GM23338 (cell line): ENCODE measurements at regions not wholly inside any gene's neighbourhood (a gene's known extent, or its start where the extent isn't known, plus 50 kb on each side); places are given as distances from the start of the nearest gene placed in this dataset.

Source experiments
- ATAC-seq: fragments of 200-7000 bp; cut with Tn5 transposase; 3 replicates; pipeline ENCODE4 v1.9.1; 2020
- DNase-seq: peaks from one replicate; pipeline ENCODE4 v3.0.0-alpha.2; 2015; ENCODE audit warnings: low spot score
- H2AFZ ChIP-seq: fragments of 200-600 bp; sonication (generic); 2 replicates; pipeline ENCODE4 v1.8.0; 2016; ENCODE audit warnings: antibody characterized with exemption, mild to moderate bottlenecking, moderate library complexity
- H3F3A ChIP-seq: fragments of 200-600 bp; sonication (generic); replicated peaks from 2 replicates; pipeline ENCODE4 v1.8.0; 2017; ENCODE audit warnings: antibody characterized with exemption, mixed run types, low read depth
- H3K27ac ChIP-seq: fragments of 200-600 bp; sonication (generic); 2 replicates; pipeline ENCODE4 v1.6.1; 2016; ENCODE audit warnings: low read depth
- H3K27me3 ChIP-seq: fragments of 200-600 bp; sonication (generic); 2 replicates; pipeline ENCODE4 v1.8.0; 2016; ENCODE audit warnings: mild to moderate bottlenecking, mixed run types, moderate library complexity; ENCODE audit not compliant: insufficient read depth
- H3K36me3 ChIP-seq: fragments of 200-600 bp; sonication (generic); 2 replicates; pipeline ENCODE4 v1.8.0; 2016; ENCODE audit warnings: mild to moderate bottlenecking; ENCODE audit not compliant: insufficient read depth
- H3K4me1 ChIP-seq: fragments of 200-600 bp; sonication (generic); 2 replicates; pipeline ENCODE4 v1.8.0; 2016; ENCODE audit warnings: mild to moderate bottlenecking, moderate library complexity; ENCODE audit not compliant: insufficient read depth
- H3K4me2 ChIP-seq: fragments of 200-600 bp; sonication (generic); 2 replicates; pipeline ENCODE4 v1.7.1; 2017; ENCODE audit warnings: mixed run types
- H3K4me3 ChIP-seq: fragments of 200-600 bp; sonication (generic); 2 replicates; pipeline ENCODE4 v1.6.1; 2016; ENCODE audit warnings: mixed run types
- H3K79me2 ChIP-seq: fragments of 200-600 bp; sonication (generic); replicated peaks from 2 replicates; pipeline ENCODE4 v1.8.0; 2017; ENCODE audit warnings: mild to moderate bottlenecking; ENCODE audit not compliant: insufficient read depth
- H3K9me2 ChIP-seq: fragments of 200-600 bp; sonication (generic); 2 replicates; pipeline ENCODE4 v1.8.0; 2017; ENCODE audit not compliant: insufficient read depth
- H4K20me1 ChIP-seq: fragments of 200-600 bp; sonication (generic); replicated peaks from 2 replicates; pipeline ENCODE4 v1.8.0; 2017; ENCODE audit warnings: mild to moderate bottlenecking; ENCODE audit not compliant: insufficient read depth
- H3K27ac Mint-ChIP-seq: 2 replicates; pipeline ENCODE4 v1.8.0; 2020; ENCODE audit warnings: inconsistent platforms, mild to moderate bottlenecking, moderate library complexity, mixed read lengths
- H3K27me3 Mint-ChIP-seq: 3 replicates; pipeline ENCODE4 v1.8.0; 2022; ENCODE audit warnings: low read depth, mild to moderate bottlenecking, moderate library complexity, mixed read lengths, inconsistent platforms; ENCODE audit not compliant: insufficient read depth, poor library complexity
- H3K36me3 Mint-ChIP-seq: 3 replicates; pipeline ENCODE4 v1.8.0; 2021; ENCODE audit warnings: low read depth, mild to moderate bottlenecking, inconsistent platforms, moderate library complexity, mixed read lengths
- H3K4me1 Mint-ChIP-seq: 3 replicates; pipeline ENCODE4 v1.8.0; 2020; ENCODE audit warnings: mild to moderate bottlenecking, inconsistent platforms, mixed read lengths
- H3K4me3 Mint-ChIP-seq: 3 replicates; pipeline ENCODE4 v1.8.0; 2021; ENCODE audit warnings: moderate library complexity, mild to moderate bottlenecking, inconsistent platforms, mixed read lengths
- H3K9me3 Mint-ChIP-seq: 3 replicates; pipeline ENCODE4 v1.8.0; 2020; ENCODE audit warnings: moderate library complexity, mild to moderate bottlenecking, inconsistent platforms, mixed read lengths
- CREB1 ChIP-seq: fragments of 250-450 bp; sonication (Bioruptor Pico); IDR thresholded peaks from 2 replicates; pipeline ENCODE4 v1.5.0; 2020; ENCODE audit warnings: low read depth, mild to moderate bottlenecking, moderate library complexity
- ETS1 ChIP-seq: IDR thresholded peaks from 2 replicates; pipeline ENCODE4 v1.6.1; 2016; ENCODE audit warnings: antibody characterized with exemption
- EZH2phosphoT487 ChIP-seq: fragments of 200-600 bp; sonication (generic); IDR thresholded peaks from one replicate; pipeline ENCODE4 v1.8.1; 2018; ENCODE audit warnings: antibody characterized with exemption; ENCODE audit not compliant: unreplicated experiment
- JUNB ChIP-seq: IDR thresholded peaks from one replicate; pipeline ENCODE4 v1.6.1; 2016; ENCODE audit warnings: antibody characterized with exemption; ENCODE audit not compliant: unreplicated experiment
- NANOG ChIP-seq: IDR thresholded peaks from 2 replicates; pipeline ENCODE4 v1.6.1; 2016; ENCODE audit warnings: antibody characterized with exemption, borderline replicate concordance
- STAT1 ChIP-seq: IDR thresholded peaks from one replicate; pipeline ENCODE4 v1.6.1; 2016; ENCODE audit warnings: antibody characterized with exemption; ENCODE audit not compliant: unreplicated experiment
- ZNF114 ChIP-seq: fragments of 250-450 bp; sonication (Bioruptor Pico); IDR thresholded peaks from 2 replicates; pipeline ENCODE4 v1.5.0; 2020; ENCODE audit warnings: mild to moderate bottlenecking, moderate library complexity
- ZNF331 ChIP-seq: fragments of 250-450 bp; sonication (Bioruptor Pico); IDR thresholded peaks from 2 replicates; pipeline ENCODE4 v1.5.0; 2020; ENCODE audit warnings: low read depth, mild to moderate bottlenecking, moderate library complexity
- ZNF462 ChIP-seq: fragments of 250-450 bp; sonication (Bioruptor Pico); IDR thresholded peaks from 2 replicates; pipeline ENCODE4 v1.5.0; 2020; ENCODE audit warnings: mild to moderate bottlenecking, moderate library complexity
- TF ChIP-seq, protein P1 (sequence below): IDR thresholded peaks from one replicate; pipeline ENCODE4 v1.6.1; 2018; ENCODE audit warnings: antibody characterized with exemption; ENCODE audit not compliant: unreplicated experiment
- TF ChIP-seq, protein P2 (sequence below), 2 experiments: fragments of 200-600 bp in 1 of 2; sonication (generic) in 1 of 2; conservative IDR thresholded peaks; 2 replicates each; pipeline versions ENCODE4 v1.5.1 to v1.6.1; 2016 to 2017; ENCODE audit warnings: antibody characterized with exemption in 2 of 2, low read depth in 2 of 2, mild to moderate bottlenecking in 2 of 2, moderate library complexity in 1 of 2

DNA sequence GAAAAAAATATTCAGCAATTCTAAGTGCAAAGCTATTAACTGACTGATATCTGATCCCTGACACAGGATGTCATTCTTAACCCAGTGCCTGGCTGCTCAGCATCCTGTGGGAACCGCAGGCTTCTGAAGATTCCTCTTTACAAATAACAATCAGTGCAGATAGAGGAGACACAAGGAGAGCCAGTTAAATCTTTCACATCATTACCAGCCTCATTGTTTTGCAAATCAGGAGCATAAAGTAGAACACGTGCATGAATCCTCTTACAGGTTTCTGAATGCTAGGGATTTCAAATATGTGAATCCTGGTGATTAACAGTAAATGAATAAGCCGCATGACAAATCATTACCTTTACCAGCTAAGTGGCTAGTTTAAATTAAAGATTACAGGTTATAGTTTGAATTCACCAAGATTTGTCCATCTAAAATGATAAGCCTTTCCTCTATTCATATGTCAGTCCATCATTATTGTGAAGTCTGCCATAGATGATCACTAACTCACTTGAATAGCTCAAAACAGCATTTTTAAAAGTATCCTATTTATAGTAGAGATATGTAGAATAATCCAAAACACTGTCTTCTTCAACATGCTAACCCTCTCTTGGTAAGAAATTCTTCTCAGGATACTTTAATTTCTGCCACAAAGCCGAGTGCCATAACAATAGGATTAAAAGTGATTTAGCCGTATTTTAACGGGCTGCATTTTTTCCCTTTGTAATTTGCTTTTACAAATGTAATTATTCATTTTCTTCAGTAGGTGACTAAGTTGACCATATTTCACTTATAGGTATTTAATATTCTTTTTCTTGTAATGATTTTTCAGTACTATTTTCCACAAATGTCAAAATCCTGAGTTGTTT, 367.3 kb upstream of the EPHA7 start (continued):
- TF ChIP-seq ZNF462 (CRISPR knock-in tag) (no peak), ZNF331 (CRISPR knock-in tag) (no peak), CREB1 (CRISPR knock-in tag) (peak; percentile 61; the same call in 1 of the 2 replicates)

- Histone ChIP-seq H3K79me2 (no peaks in the 10 kb centered on the region), H3K27ac (peak overlapping the region; percentile 89), H3K9me2 (no peaks in the 10 kb centered on the region), H3K4me1 (peaks cover 26% of the 10 kb centered on the region), H3K4me2 (peak overlapping the region; percentile 15; the same call in 1 of the 2 replicates), H3K4me3 (no peak overlapping the region), H3F3A (no peaks in the 10 kb centered on the region), H2AFZ (no peak overlapping the region), H3K27me3 (no peaks in the 10 kb centered on the region), H4K20me1 (no peaks in the 10 kb centered on the region), H3K36me3 (no peaks in the 10 kb centered on the region)
- DNase-seq (no peak), ATAC-seq (no peak)
- peak overlapping the region; percentile 97 for H3K27ac Mint-ChIP-seq
- peaks cover 71% of the 10 kb centered on the region for H3K4me1 Mint-ChIP-seq
- no peaks in the 10 kb centered on the region for H3K9me3 Mint-ChIP-seq
- no peaks in the 10 kb centered on the region for H3K36me3 Mint-ChIP-seq
- peaks cover 1% of the 10 kb centered on the region for H3K27me3 Mint-ChIP-seq
- H3K4me3 Mint-ChIP-seq: no peak overlapping the region
- TF ChIP-seq ZNF114 (CRISPR knock-in tag) (no peak), STAT1 (no peak), ZNF331 (CRISPR knock-in tag) (no peak), EZH2phosphoT487 (no peak), CREB1 (CRISPR knock-in tag) (no peak), NANOG (no peak), JUNB (no peak), ETS1 (no peak)
- TF ChIP-seq, protein P1, sequence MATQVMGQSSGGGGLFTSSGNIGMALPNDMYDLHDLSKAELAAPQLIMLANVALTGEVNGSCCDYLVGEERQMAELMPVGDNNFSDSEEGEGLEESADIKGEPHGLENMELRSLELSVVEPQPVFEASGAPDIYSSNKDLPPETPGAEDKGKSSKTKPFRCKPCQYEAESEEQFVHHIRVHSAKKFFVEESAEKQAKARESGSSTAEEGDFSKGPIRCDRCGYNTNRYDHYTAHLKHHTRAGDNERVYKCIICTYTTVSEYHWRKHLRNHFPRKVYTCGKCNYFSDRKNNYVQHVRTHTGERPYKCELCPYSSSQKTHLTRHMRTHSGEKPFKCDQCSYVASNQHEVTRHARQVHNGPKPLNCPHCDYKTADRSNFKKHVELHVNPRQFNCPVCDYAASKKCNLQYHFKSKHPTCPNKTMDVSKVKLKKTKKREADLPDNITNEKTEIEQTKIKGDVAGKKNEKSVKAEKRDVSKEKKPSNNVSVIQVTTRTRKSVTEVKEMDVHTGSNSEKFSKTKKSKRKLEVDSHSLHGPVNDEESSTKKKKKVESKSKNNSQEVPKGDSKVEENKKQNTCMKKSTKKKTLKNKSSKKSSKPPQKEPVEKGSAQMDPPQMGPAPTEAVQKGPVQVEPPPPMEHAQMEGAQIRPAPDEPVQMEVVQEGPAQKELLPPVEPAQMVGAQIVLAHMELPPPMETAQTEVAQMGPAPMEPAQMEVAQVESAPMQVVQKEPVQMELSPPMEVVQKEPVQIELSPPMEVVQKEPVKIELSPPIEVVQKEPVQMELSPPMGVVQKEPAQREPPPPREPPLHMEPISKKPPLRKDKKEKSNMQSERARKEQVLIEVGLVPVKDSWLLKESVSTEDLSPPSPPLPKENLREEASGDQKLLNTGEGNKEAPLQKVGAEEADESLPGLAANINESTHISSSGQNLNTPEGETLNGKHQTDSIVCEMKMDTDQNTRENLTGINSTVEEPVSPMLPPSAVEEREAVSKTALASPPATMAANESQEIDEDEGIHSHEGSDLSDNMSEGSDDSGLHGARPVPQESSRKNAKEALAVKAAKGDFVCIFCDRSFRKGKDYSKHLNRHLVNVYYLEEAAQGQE: no peak
- TF ChIP-seq, protein P2, sequence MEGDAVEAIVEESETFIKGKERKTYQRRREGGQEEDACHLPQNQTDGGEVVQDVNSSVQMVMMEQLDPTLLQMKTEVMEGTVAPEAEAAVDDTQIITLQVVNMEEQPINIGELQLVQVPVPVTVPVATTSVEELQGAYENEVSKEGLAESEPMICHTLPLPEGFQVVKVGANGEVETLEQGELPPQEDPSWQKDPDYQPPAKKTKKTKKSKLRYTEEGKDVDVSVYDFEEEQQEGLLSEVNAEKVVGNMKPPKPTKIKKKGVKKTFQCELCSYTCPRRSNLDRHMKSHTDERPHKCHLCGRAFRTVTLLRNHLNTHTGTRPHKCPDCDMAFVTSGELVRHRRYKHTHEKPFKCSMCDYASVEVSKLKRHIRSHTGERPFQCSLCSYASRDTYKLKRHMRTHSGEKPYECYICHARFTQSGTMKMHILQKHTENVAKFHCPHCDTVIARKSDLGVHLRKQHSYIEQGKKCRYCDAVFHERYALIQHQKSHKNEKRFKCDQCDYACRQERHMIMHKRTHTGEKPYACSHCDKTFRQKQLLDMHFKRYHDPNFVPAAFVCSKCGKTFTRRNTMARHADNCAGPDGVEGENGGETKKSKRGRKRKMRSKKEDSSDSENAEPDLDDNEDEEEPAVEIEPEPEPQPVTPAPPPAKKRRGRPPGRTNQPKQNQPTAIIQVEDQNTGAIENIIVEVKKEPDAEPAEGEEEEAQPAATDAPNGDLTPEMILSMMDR (conservative IDR thresholded peaks at IDR 0.05; ENCODE audit: low read depth in 2 of 2): no peak
Observed at GRCh38 chr6:93785694-93786030, 366.3 kb upstream of the EPHA7 start.
